ENCODE measurements at regions not wholly inside any gene's neighbourhood (a gene's known extent, or its start where the extent isn't known, plus 50 kb on each side); places are given as distances from the start of the nearest gene placed in this dataset.
"Not testable (repeated sequence)": the region's sequence is repeated elsewhere in the genome, so short reads cannot be mapped to it uniquely, and the experiment has no call there.

DNA sequence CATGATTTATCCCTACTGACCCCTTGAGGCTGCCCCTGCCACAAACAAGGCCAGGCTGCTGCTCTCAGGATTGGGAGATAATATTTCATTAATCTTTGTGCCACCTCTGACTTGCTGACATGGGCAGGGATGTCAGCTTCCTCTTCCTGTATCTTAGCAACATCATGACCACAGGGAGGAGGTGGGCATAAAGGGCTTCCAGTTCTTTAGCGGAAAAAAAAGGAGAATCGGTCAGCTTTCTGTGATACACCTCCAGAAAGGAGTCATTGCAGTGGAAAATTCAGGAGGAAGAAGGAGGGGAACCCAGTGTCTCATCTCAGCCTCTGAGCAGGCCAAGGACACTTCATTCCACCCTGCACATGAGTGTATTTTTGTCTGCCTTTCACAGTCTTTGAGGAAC is 206.8 kb upstream of the SDK2 start:
- Histone ChIP-seq H3K9ac (ENCODE audit: low read length) (no peak overlapping the region), H3K36me3 (ENCODE audit: control insufficient read depth, insufficient read depth, low read length) (no peaks in the 10 kb centered on the region), H3K27me3 (ENCODE audit: control insufficient read depth, insufficient read depth, low read length) (no peaks in the 10 kb centered on the region), H3K4me1 (ENCODE audit: control insufficient read depth, insufficient read depth, low read length) (no peaks in the 10 kb centered on the region), H3K9me3 (ENCODE audit: control insufficient read depth, low read length) (no peaks in the 10 kb centered on the region), H3K4me3 (ENCODE audit: low read length) (no peak overlapping the region)

DNA sequence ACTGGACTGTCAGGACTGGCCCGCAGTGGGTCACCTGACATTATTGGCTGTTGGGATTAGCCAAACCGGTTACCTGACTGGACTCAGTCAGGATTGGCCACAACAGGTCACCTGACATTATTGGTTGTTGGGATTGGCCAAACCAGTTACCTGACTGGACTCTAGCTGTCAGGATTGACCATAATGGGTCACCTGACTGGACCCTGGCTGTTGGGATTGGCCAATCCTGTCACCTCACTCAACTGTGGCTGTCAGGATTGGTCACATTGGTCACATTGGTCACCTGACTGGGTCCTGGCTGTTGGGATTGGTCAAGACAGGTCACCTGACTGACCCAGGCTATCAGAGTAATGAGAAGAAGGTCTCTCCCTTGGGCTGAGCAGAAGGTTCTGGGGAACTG is 207.7 kb upstream of the SDK2 start:
- H3K4me3 ChIP-seq (ENCODE audit: low read length): no peak overlapping the region
- no peaks in the 10 kb centered on the region for H3K9me3 ChIP-seq (ENCODE audit: control insufficient read depth, low read length)
- no peaks in the 10 kb centered on the region for H3K27me3 ChIP-seq (ENCODE audit: control insufficient read depth, insufficient read depth, low read length)
- H3K4me1 ChIP-seq (ENCODE audit: control insufficient read depth, insufficient read depth, low read length): no peaks in the 10 kb centered on the region
- H3K36me3 ChIP-seq (ENCODE audit: control insufficient read depth, insufficient read depth, low read length): no peaks in the 10 kb centered on the region
- no peak overlapping the region for H3K9ac ChIP-seq (ENCODE audit: low read length)

DNA sequence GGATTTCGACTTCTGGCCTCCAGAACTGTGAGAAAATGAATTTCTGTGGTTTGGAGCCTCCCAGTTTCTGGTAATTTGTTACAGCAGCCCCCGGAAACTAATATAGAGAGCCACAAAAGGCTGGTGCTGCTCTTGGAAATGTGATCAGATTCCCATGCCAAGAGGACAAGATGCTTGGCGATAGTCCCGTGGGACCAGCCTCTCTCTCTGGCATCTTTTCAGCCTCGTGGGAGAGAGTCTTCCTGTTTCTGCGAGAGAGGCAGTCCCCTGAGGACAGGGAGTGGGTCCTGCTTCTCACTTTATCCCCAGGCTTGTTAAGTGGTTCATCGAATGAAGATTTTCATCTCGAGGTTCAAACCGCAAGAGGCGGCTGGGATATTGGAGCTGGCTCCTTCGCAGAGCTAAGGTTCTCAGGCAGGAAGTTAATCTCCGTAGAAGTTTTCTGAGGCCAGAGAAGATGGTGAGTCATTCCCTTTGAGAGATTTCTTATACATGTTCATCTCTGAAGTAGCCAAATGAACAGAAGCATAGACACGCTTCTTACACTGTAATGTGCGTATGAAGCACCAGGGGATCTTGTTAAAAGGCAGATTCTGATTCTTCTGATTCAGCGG is 211.6 kb upstream of the SDK2 start:
- H3K9me3 ChIP-seq (ENCODE audit: control insufficient read depth, low read length): no peaks in the 10 kb centered on the region
- no peaks in the 10 kb centered on the region for H3K36me3 ChIP-seq (ENCODE audit: control insufficient read depth, insufficient read depth, low read length)
- no peak overlapping the region for H3K9ac ChIP-seq (ENCODE audit: low read length)
- H3K4me3 ChIP-seq (ENCODE audit: low read length): no peak overlapping the region
- H3K4me1 ChIP-seq (ENCODE audit: control insufficient read depth, insufficient read depth, low read length): peaks cover 10% of the 10 kb centered on the region
- no peaks in the 10 kb centered on the region for H3K27me3 ChIP-seq (ENCODE audit: control insufficient read depth, insufficient read depth, low read length)

DNA sequence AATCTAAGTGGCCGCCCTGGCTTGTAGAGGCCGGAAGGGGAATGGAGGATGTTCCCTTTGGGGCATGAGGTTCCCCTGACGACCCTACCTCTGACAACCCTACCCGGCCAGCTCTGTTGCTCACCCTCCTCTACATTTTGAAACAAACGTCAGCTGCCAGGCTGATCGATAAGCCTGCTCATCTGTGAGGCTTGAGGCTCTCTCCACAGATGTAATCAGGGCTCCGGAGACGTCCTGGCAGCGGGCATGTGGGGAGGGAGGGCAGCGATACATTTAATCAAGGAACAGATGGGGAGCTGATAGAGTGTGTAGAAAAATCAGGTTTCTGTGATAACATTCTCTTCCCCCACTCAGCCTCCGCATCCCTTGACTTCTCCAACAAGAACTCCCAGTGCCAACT is 212.3 kb upstream of the SDK2 start:
- no peaks in the 10 kb centered on the region for H3K27me3 ChIP-seq (ENCODE audit: control insufficient read depth, insufficient read depth, low read length)
- peaks cover 18% of the 10 kb centered on the region for H3K4me1 ChIP-seq (ENCODE audit: control insufficient read depth, insufficient read depth, low read length)
- no peaks in the 10 kb centered on the region for H3K36me3 ChIP-seq (ENCODE audit: control insufficient read depth, insufficient read depth, low read length)
- H3K9me3 ChIP-seq (ENCODE audit: control insufficient read depth, low read length): no peaks in the 10 kb centered on the region
- no peak overlapping the region for H3K9ac ChIP-seq (ENCODE audit: low read length)
- H3K4me3 ChIP-seq (ENCODE audit: low read length): no peak overlapping the region

DNA sequence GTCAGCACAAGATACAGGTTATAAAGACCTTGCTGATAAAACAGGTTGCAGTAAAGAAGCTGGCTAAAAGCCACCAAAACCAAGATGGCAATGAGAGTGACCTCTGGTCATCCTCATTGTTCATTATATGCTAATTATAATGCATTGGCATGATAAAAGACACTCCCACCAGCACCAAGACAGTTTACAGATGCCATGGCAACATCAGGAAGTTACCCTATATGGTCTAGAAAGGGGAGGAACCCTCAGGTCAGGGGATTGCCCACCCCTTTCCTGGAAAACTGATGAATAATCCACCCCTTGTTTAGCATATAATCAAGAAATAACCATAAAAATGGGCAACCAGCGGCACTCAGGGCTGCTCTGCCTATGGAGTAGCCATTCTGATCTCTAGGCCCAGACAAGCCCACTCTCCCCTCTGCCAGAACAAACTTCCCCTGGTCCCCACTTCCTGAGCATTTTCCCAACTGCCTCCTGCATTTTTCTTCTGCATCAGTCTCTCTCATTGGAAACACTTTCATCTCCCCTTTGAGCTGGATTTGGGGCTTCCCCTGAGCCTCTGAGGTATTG is 215.3 kb upstream of the SDK2 start:
- H3K4me1 ChIP-seq (ENCODE audit: control insufficient read depth, insufficient read depth, low read length): peaks cover 20% of the 10 kb centered on the region
- H3K27me3 ChIP-seq (ENCODE audit: control insufficient read depth, insufficient read depth, low read length); H3K9ac ChIP-seq (ENCODE audit: low read length); H3K36me3 ChIP-seq (ENCODE audit: control insufficient read depth, insufficient read depth, low read length); H3K9me3 ChIP-seq (ENCODE audit: control insufficient read depth, low read length); H3K4me3 ChIP-seq (ENCODE audit: low read length): not testable (repeated sequence)

DNA sequence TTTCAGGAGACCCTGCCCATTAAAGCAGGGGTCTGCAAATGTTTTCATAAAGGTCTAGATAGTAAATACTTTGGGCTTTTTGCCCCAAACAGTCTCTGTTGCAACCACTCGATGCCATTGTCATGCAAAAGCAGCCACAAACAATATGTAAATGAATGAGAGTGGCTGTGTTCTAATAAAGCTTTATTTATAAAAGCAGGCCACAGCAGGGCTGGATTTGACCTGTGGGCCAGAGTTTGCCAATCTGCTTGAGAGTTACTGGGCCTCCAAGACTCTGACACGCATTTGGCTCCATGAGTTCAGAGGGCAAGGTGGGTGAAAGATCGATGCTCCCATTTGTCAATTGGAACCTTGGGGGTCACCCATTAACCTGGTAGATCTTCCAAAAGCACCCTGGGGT is 217.3 kb upstream of the SDK2 start:
- Histone ChIP-seq H3K4me1 (ENCODE audit: control insufficient read depth, insufficient read depth, low read length) (peaks cover 20% of the 10 kb centered on the region), H3K9me3 (ENCODE audit: control insufficient read depth, low read length) (no peaks in the 10 kb centered on the region), H3K9ac (ENCODE audit: low read length) (no peak overlapping the region), H3K27me3 (ENCODE audit: control insufficient read depth, insufficient read depth, low read length) (no peaks in the 10 kb centered on the region), H3K4me3 (ENCODE audit: low read length) (no peak overlapping the region), H3K36me3 (ENCODE audit: control insufficient read depth, insufficient read depth, low read length) (no peaks in the 10 kb centered on the region)

DNA sequence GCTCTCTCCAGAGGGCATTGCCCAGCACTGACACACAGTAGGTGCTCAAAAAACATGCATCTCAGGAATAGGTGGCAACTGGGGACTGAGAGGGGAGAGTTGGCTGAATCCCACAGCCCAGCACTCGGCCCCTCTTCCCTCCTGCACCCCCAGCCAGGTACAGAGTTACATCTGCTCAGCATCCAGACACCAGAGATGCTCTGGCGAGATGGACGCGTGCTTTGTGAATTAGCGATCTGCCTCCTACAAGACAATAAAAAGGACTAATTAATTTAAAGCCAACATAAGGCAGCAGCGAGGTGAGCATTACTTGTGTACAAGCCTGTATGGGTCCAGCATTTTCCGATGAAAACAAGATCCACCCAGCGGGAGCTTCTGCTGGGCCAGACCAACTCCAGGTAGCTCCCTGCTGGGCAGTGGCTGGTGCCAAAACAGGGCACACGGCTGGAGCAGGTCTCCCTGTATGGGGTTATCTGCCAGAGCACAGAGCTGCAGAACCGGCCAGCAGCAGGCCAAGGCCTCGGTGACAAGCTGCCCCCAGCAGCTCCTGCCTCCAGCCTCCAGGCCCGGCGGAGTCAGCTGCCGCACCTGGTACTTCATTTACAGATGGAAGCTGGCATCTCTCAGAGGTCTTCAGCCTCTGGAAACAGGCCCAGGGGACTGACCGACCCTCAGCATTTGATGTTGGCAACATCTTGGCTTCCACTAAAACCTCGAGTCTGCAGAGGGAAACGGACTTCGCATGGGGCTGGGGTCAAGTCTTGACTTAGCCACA is 219.7 kb upstream of the SDK2 start:
- Histone ChIP-seq H3K36me3 (ENCODE audit: control insufficient read depth, insufficient read depth, low read length) (no peaks in the 10 kb centered on the region), H3K4me1 (ENCODE audit: control insufficient read depth, insufficient read depth, low read length) (peaks cover 20% of the 10 kb centered on the region), H3K9ac (ENCODE audit: low read length) (no peak overlapping the region), H3K27me3 (ENCODE audit: control insufficient read depth, insufficient read depth, low read length) (no peaks in the 10 kb centered on the region), H3K4me3 (ENCODE audit: low read length) (no peak overlapping the region), H3K9me3 (ENCODE audit: control insufficient read depth, low read length) (no peaks in the 10 kb centered on the region)

DNA sequence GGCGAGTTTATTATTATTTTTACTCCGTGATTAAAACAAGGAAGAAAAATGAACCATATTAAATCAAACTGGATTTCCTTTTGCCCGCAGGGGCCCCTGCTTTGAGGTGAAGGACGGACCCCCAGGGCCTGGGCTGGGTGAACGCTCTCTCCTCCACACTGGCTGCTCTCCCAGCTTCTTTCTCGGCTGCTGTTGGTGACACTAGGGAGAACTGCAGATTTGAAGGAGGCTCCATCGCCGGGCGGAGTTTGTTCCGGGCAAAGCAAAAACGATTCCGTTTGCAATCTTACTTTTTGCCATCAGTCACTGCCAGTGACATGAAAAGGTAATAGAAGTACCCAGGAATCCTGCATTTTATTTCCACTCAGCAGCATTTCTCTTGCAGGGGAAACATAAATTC is 221.6 kb upstream of the SDK2 start:
- H3K36me3 ChIP-seq (ENCODE audit: control insufficient read depth, insufficient read depth, low read length): no peaks in the 10 kb centered on the region
- H3K4me3 ChIP-seq (ENCODE audit: low read length): no peak overlapping the region
- H3K4me1 ChIP-seq (ENCODE audit: control insufficient read depth, insufficient read depth, low read length): peaks cover 9% of the 10 kb centered on the region
- H3K27me3 ChIP-seq (ENCODE audit: control insufficient read depth, insufficient read depth, low read length): no peaks in the 10 kb centered on the region
- H3K9me3 ChIP-seq (ENCODE audit: control insufficient read depth, low read length): no peaks in the 10 kb centered on the region
- no peak overlapping the region for H3K9ac ChIP-seq (ENCODE audit: low read length)

DNA sequence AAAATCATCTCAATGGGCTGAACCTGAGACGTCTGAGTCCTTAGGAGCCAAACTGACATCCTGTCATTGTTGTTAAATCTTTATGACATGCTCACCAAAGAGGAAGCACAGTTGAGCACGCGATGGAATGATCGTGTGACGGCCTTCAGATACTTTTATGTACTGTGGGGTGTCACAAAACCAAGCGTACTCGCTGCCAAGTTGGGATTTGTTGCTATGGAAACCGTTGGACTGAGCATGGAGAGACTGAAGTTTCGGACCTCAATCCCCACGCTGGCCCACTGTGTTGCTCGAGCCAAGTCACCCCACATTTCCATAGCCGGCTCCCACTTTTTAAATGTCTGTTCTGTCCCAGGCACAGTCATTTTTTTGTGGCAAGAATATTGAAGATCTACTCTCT is 222.8 kb upstream of the SDK2 start:
- Histone ChIP-seq H3K27me3 (ENCODE audit: control insufficient read depth, insufficient read depth, low read length) (no peaks in the 10 kb centered on the region), H3K4me3 (ENCODE audit: low read length) (no peak overlapping the region), H3K4me1 (ENCODE audit: control insufficient read depth, insufficient read depth, low read length) (no peaks in the 10 kb centered on the region), H3K9ac (ENCODE audit: low read length) (no peak overlapping the region), H3K36me3 (ENCODE audit: control insufficient read depth, insufficient read depth, low read length) (no peaks in the 10 kb centered on the region), H3K9me3 (ENCODE audit: control insufficient read depth, low read length) (no peaks in the 10 kb centered on the region)

DNA sequence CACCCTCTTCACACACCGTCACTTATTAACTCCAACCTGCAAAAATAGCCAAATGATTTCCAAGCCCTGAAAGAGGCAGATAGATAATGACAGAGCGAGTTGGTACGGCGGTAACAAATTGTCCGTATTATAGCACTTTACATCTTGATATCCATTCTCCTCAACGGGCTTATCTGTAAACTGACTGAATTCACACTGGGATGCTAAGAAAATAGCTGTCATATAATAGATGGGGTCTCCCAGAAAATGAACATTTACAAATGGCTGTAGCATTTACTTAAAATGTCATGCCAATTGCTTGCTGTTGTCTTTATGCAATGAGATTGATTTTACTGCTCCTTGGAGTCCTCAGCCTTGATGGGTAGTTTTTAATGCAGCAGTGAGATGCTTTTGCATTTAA is 225.8 kb upstream of the SDK2 start:
- Histone ChIP-seq H3K9ac (ENCODE audit: low read length) (no peak overlapping the region), H3K4me1 (ENCODE audit: control insufficient read depth, insufficient read depth, low read length) (no peaks in the 10 kb centered on the region), H3K36me3 (ENCODE audit: control insufficient read depth, insufficient read depth, low read length) (no peaks in the 10 kb centered on the region), H3K9me3 (ENCODE audit: control insufficient read depth, low read length) (no peaks in the 10 kb centered on the region), H3K27me3 (ENCODE audit: control insufficient read depth, insufficient read depth, low read length) (no peaks in the 10 kb centered on the region), H3K4me3 (ENCODE audit: low read length) (no peak overlapping the region)

DNA sequence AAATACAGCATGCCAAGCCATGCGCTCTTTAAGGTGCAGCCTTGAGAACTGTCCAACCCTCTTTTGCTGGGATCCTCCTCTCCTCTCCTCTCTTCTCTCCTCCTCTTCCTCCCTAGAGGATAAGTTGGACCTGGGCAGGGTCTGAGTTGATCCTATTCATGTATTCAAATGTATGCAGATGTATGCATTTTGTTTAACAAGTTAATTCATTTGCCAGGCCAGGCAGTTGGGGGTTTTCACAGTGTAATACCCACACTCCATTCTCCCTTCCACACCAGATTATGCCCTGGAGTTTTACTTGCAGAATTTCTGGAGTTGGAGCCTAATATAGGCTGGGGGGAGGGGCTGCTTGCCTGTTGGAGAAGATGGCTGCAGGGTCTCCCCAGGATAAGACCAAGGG is 226.2 kb upstream of the SDK2 start:
- no peaks in the 10 kb centered on the region for H3K9me3 ChIP-seq (ENCODE audit: control insufficient read depth, low read length)
- H3K27me3 ChIP-seq (ENCODE audit: control insufficient read depth, insufficient read depth, low read length): no peaks in the 10 kb centered on the region
- no peaks in the 10 kb centered on the region for H3K36me3 ChIP-seq (ENCODE audit: control insufficient read depth, insufficient read depth, low read length)
- H3K9ac ChIP-seq (ENCODE audit: low read length): no peak overlapping the region
- H3K4me3 ChIP-seq (ENCODE audit: low read length): no peak overlapping the region
- H3K4me1 ChIP-seq (ENCODE audit: control insufficient read depth, insufficient read depth, low read length): no peaks in the 10 kb centered on the region

DNA sequence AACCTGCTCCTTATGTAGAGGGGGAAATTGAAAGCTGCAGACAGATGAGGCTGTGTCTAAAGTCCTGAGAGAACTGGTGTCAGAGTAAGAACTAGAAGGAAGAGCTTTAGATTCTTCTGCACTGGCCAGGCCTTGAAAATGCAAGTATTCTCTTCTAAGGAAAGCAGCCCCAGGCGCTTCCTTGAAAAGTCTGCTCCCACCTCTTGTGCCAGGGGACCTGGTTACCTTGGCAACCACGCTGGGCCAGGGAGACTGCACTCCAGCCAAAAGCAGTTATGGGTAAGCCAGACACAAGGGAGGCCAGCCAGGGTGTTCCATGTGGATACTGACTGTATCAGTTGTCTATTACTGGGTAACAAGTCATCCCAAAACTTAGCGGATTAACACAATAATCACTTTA is 228.6 kb upstream of the SDK2 start:
- no peaks in the 10 kb centered on the region for H3K9me3 ChIP-seq (ENCODE audit: control insufficient read depth, low read length)
- H3K4me1 ChIP-seq (ENCODE audit: control insufficient read depth, insufficient read depth, low read length): no peaks in the 10 kb centered on the region
- no peak overlapping the region for H3K9ac ChIP-seq (ENCODE audit: low read length)
- no peaks in the 10 kb centered on the region for H3K27me3 ChIP-seq (ENCODE audit: control insufficient read depth, insufficient read depth, low read length)
- H3K4me3 ChIP-seq (ENCODE audit: low read length): no peak overlapping the region
- H3K36me3 ChIP-seq (ENCODE audit: control insufficient read depth, insufficient read depth, low read length): no peaks in the 10 kb centered on the region
